ENCODE measurements at regions not wholly inside any gene's neighbourhood (a gene's known extent, or its start where the extent isn't known, plus 50 kb on each side); places are given as distances from the start of the nearest gene placed in this dataset.

GRCh38 chr12:114481200-114481535 is 75.2 kb upstream of the TBX5 start:
- H3K4me1 ChIP-seq (ENCODE audit: control insufficient read depth, extremely low read depth, insufficient read depth, low read length), result no peaks in the 10 kb centered on the region
- no peak overlapping the region for H3K4me2 ChIP-seq (ENCODE audit: insufficient read depth, low read length)
- FAIRE-seq (no peak), DNase-seq (ENCODE audit: low read depth, low spot score) (no peak)
- intact Hi-C loops (cut with micrococcal nuclease) (no loop called here), dilution Hi-C loops (cut with MboI; ENCODE audit: extremely low pct_ligation_motif_present, low sequenced_read_pairs) (loop anchor here (25.0 kb wide), 1 partner anchor 469 kb away; no protein-coding TSS in a partner anchor)
- H3K4me3 ChIP-seq (replicated peaks in 1 of 3; ENCODE audit: insufficient read depth in 1 of 3, low read depth in 1 of 3, low read length in 3 of 3), result no peak overlapping the region
- no peaks in the 10 kb centered on the region for H3K9me3 ChIP-seq (replicated peaks; ENCODE audit: control insufficient read depth, insufficient read depth, low read length)
- no peaks in the 10 kb centered on the region for H3K79me2 ChIP-seq (ENCODE audit: control insufficient read depth, insufficient read depth, low read length)
- peaks cover 12 to 25% of the 10 kb centered on the region in 2 experiments for H3K27me3 ChIP-seq (ENCODE audit: control insufficient read depth in 2 of 2, insufficient read depth in 2 of 2, low read length in 2 of 2)
- no peak overlapping the region for H3K27ac ChIP-seq (ENCODE audit: insufficient read depth, low read depth, low read length)
- TF ChIP-seq CTCF (IDR thresholded peaks at IDR 0.05; ENCODE audit: extremely low read depth in 1 of 2, insufficient read depth in 1 of 2, low read depth in 1 of 2, low read length in 2 of 2) (no peak), FOS (IDR thresholded peaks at IDR 0.05; ENCODE audit: borderline replicate concordance, insufficient read depth, low read length) (no peak), MYC (IDR thresholded peaks at IDR 0.05; ENCODE audit: low read depth, low read length) (no peak), POLR2A (IDR thresholded peaks at IDR 0.05; ENCODE audit: low read depth, low read length) (no peak), GATA2 (IDR thresholded peaks at IDR 0.05; ENCODE audit: insufficient read depth, insufficient read length, low read depth, low read length) (no peak), JUN (IDR thresholded peaks at IDR 0.05; ENCODE audit: borderline replicate concordance, insufficient read depth, insufficient read length, low read depth) (no peak), EZH2 (IDR thresholded peaks at IDR 0.05; ENCODE audit: borderline replicate concordance, low read depth, low read length, severe bottlenecking) (no peak), POLR2AphosphoS5 (IDR thresholded peaks at IDR 0.05; ENCODE audit: insufficient read depth, low read depth, low read length) (no peak)
- TF ChIP-seq, protein P1, sequence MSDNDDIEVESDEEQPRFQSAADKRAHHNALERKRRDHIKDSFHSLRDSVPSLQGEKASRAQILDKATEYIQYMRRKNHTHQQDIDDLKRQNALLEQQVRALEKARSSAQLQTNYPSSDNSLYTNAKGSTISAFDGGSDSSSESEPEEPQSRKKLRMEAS (IDR thresholded peaks at IDR 0.05; ENCODE audit: insufficient read depth, insufficient read length), result no peak
- ChIA-PET POLR2A (no interaction called here), CTCF (interaction anchor here (0.8 kb wide), 1 partner anchor 27 kb away, joined by 4 read pairs; no protein-coding TSS in a partner anchor)
- BruUV-seq (replicated peaks), result no TSS peak
- no peak overlapping the region for H2AFZ ChIP-seq (ENCODE audit: low read depth, low read length)
- no peaks in the 10 kb centered on the region for H3K36me3 ChIP-seq (ENCODE audit: control insufficient read depth in 2 of 2, extremely low read depth in 1 of 2, insufficient read depth in 2 of 2, low read length in 2 of 2)
- no peaks in the 10 kb centered on the region for H3K9me1 ChIP-seq (replicated peaks; ENCODE audit: control insufficient read depth, extremely low read depth, insufficient read depth, low read length)
- no peaks in the 10 kb centered on the region for H4K20me1 ChIP-seq (replicated peaks; ENCODE audit: control insufficient read depth, extremely low read depth, insufficient read depth, low read length)
- no peak overlapping the region for H3K9ac ChIP-seq (replicated peaks; ENCODE audit: extremely low read depth, insufficient read depth, low read length)
